AG10803 (cell line): ENCODE measurements at regions not wholly inside any gene's neighbourhood (a gene's known extent, or its start where the extent isn't known, plus 50 kb on each side); places are given as distances from the start of the nearest gene placed in this dataset.

ENCODE experiments used
- DNase-seq: peaks from one replicate; pipeline ENCODE4 v3.0.0; 2010; ENCODE audit warnings: low read depth
- H3K4me3 ChIP-seq: 2 replicates; pipeline ENCODE4 v1.5.1; 2011; ENCODE audit warnings: mild to moderate bottlenecking, low read length, control low read depth
- CTCF ChIP-seq: conservative IDR thresholded peaks from 2 replicates; pipeline ENCODE4 v1.5.1; 2011; ENCODE audit warnings: mild to moderate bottlenecking, low read length, control low read depth, inconsistent platforms

- H3K4me3 ChIP-seq = no peak overlapping the region
- no peak for TF ChIP-seq CTCF
- no peak for DNase-seq
Measured at GRCh38 chr3:182473191-182473710, 320.1 kb upstream of the ATP11B start.

DNA sequence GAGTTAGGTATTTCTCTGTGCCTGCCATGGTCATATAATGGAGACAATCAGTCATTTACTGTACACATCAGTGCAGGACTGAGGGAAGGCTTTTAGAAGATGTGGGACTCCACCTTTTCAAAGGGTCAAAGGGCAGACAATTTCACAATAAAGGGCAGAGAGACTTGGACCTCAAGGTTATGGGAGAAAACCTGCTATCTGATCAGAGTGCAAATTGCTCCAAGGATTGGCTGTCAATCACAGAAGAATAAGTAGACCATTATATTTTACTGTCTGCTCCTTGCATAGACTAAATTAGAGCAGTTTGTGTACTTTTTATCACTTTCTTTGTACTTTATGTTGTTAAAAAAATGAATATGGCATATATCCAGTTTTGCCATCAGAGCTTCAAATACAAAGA is 314.9 kb upstream of the ATP11B start:
- TF ChIP-seq CTCF = no peak
- no peak for DNase-seq
- H3K4me3 ChIP-seq = no peak overlapping the region

GRCh38 chr3:182479419-182480336 is 313.6 kb upstream of the ATP11B start:
- DNase-seq = no peak
- TF ChIP-seq CTCF = no peak

GRCh38 chr3:182482705-182483104 is 310.6 kb upstream of the ATP11B start:
- no peak for DNase-seq
- H3K4me3 ChIP-seq = no peak overlapping the region
- no peak for TF ChIP-seq CTCF

More at GRCh38 chr3:182479419-182480336, 313.6 kb upstream of the ATP11B start:
- no peak overlapping the region for H3K4me3 ChIP-seq

GRCh38 chr3:182484682-182485081 is 308.6 kb upstream of the ATP11B start:
- no peak for DNase-seq
- no peak for TF ChIP-seq CTCF
- H3K4me3 ChIP-seq = no peak overlapping the region

- DNase-seq = no peak
- H3K4me3 ChIP-seq = no peak overlapping the region
- TF ChIP-seq CTCF = no peak
Measured at GRCh38 chr3:182485301-182485700, 308.0 kb upstream of the ATP11B start.

DNA sequence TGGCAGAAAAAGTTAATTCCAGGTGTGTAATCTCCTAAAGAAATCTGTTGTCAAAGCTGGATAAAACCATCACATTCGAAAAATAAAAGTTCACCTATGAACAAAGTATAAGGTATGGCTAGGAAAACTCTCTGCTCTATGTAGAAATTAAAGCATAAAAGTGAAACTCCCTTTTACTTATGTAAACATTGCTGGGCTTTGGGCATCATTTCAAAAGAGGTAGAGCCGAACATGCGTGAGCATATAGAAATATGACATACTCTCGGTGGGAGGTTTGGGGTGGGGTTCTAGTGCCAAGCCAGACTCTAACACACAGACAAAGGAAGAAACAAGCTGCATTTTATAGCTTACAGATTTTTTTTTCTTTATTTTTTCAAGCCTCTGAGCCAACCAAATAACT is 306.8 kb upstream of the ATP11B start:
- H3K4me3 ChIP-seq = no peak overlapping the region
- DNase-seq = no peak
- TF ChIP-seq CTCF = no peak
